Neural progenitor cell (in vitro differentiated cells): ENCODE measurements at regions not wholly inside any gene's neighbourhood (a gene's known extent, or its start where the extent isn't known, plus 50 kb on each side); places are given as distances from the start of the nearest gene placed in this dataset.

ENCODE experiments used
- EZH2 ChIP-seq: fragments of 200-600 bp; sonication (generic); IDR thresholded peaks from 2 replicates; pipeline ENCODE4 v1.6.1; 2017; ENCODE audit warnings: antibody characterized with exemption, mild to moderate bottlenecking, moderate library complexity
- EZH2phosphoT487 ChIP-seq: fragments of 200-600 bp; sonication (generic); IDR thresholded peaks from 2 replicates; pipeline ENCODE4 v1.6.1; 2017; ENCODE audit warnings: antibody characterized with exemption
- TF ChIP-seq, protein P1 (sequence below): fragments of 200-600 bp; sonication (generic); IDR thresholded peaks from 2 replicates; pipeline ENCODE4 v1.5.1; 2017; ENCODE audit warnings: antibody characterized with exemption, mild to moderate bottlenecking

DNA sequence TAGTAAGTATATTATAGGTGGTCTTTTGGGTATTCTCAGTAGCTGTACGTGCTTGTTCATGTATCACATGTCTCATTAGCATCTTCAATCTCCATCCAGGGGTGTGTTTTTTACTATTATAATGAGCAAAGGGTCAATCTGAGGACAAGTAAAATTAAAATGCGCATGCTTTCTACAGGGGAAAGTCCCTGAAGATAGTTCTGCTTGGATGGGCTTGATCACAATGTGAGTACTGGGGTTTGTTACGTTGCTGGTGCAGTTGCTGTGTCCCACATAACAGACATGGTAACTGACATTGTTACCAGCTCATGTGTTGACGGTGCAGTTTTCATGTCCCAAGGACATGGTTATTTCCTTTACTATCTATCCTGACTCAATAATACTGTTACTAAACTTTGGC lies 65.9 kb downstream of the UCHL1 start:
- TF ChIP-seq EZH2 (no peak), EZH2phosphoT487 (no peak)
- TF ChIP-seq, protein P1, sequence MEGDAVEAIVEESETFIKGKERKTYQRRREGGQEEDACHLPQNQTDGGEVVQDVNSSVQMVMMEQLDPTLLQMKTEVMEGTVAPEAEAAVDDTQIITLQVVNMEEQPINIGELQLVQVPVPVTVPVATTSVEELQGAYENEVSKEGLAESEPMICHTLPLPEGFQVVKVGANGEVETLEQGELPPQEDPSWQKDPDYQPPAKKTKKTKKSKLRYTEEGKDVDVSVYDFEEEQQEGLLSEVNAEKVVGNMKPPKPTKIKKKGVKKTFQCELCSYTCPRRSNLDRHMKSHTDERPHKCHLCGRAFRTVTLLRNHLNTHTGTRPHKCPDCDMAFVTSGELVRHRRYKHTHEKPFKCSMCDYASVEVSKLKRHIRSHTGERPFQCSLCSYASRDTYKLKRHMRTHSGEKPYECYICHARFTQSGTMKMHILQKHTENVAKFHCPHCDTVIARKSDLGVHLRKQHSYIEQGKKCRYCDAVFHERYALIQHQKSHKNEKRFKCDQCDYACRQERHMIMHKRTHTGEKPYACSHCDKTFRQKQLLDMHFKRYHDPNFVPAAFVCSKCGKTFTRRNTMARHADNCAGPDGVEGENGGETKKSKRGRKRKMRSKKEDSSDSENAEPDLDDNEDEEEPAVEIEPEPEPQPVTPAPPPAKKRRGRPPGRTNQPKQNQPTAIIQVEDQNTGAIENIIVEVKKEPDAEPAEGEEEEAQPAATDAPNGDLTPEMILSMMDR = no peak
